Fibroblast of villous mesenchyme (primary cell): ENCODE measurements at regions not wholly inside any gene's neighbourhood (a gene's known extent, or its start where the extent isn't known, plus 50 kb on each side); places are given as distances from the start of the nearest gene placed in this dataset.

Experiments used
- DNase-seq: peaks from one replicate; pipeline ENCODE4 v3.0.0-alpha.2; 2010; ENCODE audit warnings: low read depth
- H3K4me3 ChIP-seq: 2 replicates; pipeline ENCODE4 v1.5.1; 2011; ENCODE audit warnings: low read depth, mild to moderate bottlenecking, low read length
- TF ChIP-seq, protein P1 (sequence below): IDR thresholded peaks from 2 replicates; pipeline ENCODE4 v1.5.1; 2012; ENCODE audit warnings: low read depth, mild to moderate bottlenecking, low read length; ENCODE audit not compliant: insufficient read depth

GRCh38 chr3:154616298-154616697 is 186.3 kb upstream of the GPR149 start:
- TF ChIP-seq, protein P1, sequence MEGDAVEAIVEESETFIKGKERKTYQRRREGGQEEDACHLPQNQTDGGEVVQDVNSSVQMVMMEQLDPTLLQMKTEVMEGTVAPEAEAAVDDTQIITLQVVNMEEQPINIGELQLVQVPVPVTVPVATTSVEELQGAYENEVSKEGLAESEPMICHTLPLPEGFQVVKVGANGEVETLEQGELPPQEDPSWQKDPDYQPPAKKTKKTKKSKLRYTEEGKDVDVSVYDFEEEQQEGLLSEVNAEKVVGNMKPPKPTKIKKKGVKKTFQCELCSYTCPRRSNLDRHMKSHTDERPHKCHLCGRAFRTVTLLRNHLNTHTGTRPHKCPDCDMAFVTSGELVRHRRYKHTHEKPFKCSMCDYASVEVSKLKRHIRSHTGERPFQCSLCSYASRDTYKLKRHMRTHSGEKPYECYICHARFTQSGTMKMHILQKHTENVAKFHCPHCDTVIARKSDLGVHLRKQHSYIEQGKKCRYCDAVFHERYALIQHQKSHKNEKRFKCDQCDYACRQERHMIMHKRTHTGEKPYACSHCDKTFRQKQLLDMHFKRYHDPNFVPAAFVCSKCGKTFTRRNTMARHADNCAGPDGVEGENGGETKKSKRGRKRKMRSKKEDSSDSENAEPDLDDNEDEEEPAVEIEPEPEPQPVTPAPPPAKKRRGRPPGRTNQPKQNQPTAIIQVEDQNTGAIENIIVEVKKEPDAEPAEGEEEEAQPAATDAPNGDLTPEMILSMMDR, result no peak
- no peak for DNase-seq
- H3K4me3 ChIP-seq, result no peak overlapping the region

DNA sequence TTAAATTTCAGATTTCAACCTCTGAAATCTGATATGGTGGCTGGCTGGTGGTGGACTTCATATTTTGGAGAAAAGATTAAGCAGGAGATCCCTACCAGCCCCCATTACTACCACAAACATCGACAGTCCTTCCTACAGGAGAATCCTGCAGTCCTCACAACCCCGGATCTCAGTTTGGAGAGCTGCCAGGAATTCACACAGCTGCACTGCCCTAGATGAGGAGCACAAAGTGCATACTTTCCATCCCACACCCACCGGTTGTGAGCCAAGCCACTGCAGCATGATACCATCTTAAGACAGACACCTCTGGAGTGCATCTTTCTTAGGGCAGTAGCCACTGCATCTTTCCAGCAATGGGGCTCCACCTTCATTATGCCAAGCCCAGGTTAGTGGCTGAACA is 185.5 kb upstream of the GPR149 start:
- DNase-seq, result no peak
- TF ChIP-seq, protein P1, result no peak
- no peak overlapping the region for H3K4me3 ChIP-seq

GRCh38 chr3:154614601-154615000 is 184.6 kb upstream of the GPR149 start:
- no peak overlapping the region for H3K4me3 ChIP-seq
- DNase-seq, result no peak
- TF ChIP-seq, protein P1, result no peak

DNA sequence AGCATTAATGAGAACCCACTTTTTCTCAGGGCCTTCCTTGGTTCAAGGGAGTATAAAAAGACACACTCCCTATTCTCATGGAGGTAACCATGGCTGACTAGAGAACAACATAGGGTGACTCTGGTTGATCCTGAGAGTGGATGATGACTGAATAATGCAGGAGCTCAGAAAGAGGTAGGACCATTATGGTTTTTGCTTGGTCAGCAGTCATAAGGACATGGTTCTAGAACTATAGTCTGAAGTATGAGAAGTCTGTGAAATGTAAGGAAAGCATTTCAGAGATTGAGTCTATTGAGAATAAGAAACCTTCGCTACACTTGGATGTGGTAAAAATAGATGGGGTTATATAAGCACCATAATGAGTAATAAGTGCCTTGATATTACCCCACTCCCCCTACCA is 184.1 kb upstream of the GPR149 start:
- no peak overlapping the region for H3K4me3 ChIP-seq
- DNase-seq, result no peak
- TF ChIP-seq, protein P1, result no peak

GRCh38 chr3:154602241-154602640 is 172.3 kb upstream of the GPR149 start:
- no peak overlapping the region for H3K4me3 ChIP-seq
- TF ChIP-seq, protein P1, result no peak
- no peak for DNase-seq

- H3K4me3 ChIP-seq, result no peak overlapping the region
- TF ChIP-seq, protein P1, result no peak
- DNase-seq, result no peak
Observed at GRCh38 chr3:154598166-154598565, 168.2 kb upstream of the GPR149 start.

- H3K4me3 ChIP-seq, result no peak overlapping the region
- TF ChIP-seq, protein P1, result no peak
- DNase-seq, result no peak
Observed at GRCh38 chr3:154590675-154591384, 160.8 kb upstream of the GPR149 start.
